SKM-1 (cell line): ENCODE measurements at regions not wholly inside any gene's neighbourhood (a gene's known extent, or its start where the extent isn't known, plus 50 kb on each side); places are given as distances from the start of the nearest gene placed in this dataset.
"Not testable (repeated sequence)": the region's sequence is repeated elsewhere in the genome, so short reads cannot be mapped to it uniquely, and the experiment has no call there.

Experiments
- DNase-seq: peaks from one replicate; lab custom pipeline; 2025; ENCODE audit not compliant: unreplicated experiment; lab: John Stamatoyannopoulos, UW

DNA sequence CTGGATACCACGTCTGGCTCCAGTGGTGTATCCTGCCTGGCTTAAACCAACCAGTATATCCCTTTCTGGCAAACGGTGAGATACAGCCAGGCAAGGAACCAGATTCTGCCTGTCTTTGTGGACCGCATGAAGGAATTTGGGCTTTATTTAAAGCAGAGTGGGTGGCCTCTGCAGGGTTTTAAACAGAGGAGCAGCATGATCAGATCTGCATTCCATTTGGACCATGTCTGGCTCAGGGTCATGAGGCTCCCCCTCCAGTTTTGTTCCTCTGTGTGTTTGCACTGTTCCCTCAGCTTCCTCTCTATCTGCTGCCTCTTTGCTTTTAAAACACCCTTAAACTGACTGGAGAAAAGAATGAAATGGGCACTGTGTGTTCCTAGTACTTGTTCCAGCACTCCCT is 195.0 kb downstream of the GIPC2 start:
- DNase-seq, result no peak

DNA sequence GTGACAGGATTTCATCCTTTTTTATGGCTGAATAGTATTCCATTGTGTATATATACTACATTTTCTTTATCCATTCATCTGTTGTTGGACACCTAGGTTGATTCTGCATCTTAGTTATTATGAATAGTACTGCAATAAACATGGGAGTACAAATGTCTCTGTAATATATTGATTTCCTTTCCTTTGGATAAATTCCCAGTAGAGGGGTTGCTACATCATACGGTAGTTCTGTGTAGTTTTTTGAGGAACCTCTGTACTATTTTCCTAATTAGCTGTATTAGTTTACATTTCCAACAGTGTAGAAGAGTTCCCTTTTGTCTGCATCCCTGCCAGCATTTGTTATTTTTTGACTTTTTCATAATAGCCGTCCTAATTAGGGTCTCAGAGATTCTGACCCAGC is 201.3 kb downstream of the GIPC2 start:
- no peak for DNase-seq

DNA sequence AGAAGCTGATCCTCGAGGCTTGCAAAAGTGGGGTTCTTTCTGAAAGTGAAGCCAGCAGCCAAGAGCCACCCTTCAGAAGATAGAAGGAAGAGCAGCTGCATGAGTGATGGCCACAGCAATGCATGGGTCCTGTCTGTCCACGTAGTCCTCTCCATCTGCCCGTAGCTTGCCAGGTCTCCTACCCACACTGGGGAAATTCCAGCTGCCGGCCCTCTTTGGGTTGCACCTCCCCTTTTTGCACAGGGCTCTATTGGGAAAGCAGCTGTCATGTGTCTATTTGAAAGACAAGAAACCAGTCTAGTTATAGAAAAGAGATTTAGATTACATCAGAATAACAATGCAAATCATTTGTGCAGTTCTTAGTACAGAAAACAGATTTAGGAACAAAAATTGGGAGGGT is 204.4 kb downstream of the GIPC2 start:
- DNase-seq, result no peak

DNA sequence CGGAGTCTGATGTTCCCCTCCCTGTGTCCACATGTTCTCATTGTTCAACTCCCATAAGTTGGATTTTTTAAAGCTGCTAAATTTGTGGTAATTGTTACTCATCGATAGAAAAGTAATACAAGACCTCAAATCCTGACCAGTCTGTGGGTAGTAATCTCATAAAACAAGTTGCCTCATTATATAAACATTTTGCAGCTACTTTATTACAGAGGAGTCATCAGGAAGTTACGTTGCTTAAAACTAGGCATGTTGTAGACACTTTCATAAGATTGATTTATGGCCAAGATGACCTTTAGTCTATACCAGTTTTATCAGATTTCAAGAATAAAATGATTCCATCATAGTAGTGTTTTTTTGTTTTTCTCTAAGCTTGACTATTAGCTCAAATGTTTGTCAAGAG is 208.8 kb downstream of the GIPC2 start:
- DNase-seq, result no peak

DNA sequence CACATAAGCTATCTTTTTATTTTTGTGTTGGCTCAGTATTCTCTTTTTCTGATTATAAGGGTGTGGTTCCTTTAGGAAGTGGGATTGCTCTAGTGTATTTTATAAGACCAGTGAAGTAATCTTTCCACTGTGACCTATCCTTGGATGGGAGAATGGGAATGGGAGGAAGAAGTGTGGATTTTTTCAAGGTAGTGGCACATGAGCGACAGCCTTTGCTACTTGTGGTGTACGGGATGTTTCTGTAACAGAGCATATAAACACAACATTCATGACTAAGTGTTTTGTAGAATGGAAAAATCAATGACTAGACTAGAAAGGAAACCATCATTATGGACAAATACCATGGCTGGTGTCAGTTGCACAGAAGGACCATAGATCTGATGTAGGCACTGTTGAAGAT is 209.6 kb downstream of the GIPC2 start:
- DNase-seq, result no peak

DNA sequence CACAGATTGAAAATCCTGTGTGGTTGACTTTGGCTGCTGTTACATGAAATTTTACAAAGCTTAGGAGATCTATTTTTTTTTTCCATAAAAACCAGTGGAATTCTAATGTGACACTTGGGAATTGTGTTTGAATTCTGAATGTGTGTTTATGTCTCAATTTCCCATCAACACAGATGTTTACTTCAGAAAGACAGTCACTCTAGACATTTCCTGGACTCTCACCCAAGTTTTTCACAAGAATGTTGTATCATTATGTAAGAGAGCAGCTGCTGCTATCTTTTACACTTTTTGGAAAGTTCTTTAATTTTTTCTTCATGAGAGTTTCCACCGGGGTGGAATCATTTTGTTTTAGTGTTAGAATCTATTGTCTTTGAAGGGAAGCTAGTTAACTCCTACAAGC is 210.1 kb downstream of the GIPC2 start:
- no peak for DNase-seq

DNA sequence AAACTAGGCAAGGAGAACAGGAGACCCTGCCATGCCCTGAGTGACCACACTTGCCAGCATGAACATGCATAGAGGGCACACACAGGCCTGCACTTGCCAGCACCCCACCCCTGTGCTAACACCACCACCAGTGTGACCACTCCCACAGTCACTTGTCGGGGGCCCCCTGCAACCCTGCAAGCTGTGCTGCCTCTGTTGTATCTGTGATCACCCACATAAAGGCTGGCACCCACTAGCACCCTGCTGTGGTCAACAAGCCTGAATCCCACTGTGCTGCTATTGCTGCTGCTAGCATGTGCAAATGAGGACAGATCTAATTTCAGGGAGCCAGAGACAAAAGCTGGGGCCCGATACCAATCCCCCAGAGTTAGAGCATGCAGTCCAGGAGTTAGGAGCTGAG is 217.7 kb downstream of the GIPC2 start:
- DNase-seq, result no peak

DNA sequence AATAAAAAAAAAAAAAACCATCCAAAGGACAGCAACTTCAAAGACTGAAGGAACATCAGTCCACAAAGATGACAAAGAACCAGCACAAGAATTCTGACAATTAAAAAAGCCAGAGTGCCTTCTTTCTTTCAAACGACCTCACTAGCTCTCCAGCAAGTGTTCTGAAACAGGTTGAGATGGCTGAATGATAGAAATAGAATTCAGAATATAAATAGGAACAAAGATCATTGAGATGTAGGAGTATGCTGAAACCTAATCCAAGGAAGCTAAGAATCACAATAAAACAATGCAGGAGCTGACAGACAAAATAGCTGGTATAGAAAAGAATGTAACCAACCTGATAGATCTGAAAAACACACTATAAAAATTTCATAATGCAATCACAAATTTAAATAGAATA is 218.2 kb downstream of the GIPC2 start:
- DNase-seq, result no peak

DNA sequence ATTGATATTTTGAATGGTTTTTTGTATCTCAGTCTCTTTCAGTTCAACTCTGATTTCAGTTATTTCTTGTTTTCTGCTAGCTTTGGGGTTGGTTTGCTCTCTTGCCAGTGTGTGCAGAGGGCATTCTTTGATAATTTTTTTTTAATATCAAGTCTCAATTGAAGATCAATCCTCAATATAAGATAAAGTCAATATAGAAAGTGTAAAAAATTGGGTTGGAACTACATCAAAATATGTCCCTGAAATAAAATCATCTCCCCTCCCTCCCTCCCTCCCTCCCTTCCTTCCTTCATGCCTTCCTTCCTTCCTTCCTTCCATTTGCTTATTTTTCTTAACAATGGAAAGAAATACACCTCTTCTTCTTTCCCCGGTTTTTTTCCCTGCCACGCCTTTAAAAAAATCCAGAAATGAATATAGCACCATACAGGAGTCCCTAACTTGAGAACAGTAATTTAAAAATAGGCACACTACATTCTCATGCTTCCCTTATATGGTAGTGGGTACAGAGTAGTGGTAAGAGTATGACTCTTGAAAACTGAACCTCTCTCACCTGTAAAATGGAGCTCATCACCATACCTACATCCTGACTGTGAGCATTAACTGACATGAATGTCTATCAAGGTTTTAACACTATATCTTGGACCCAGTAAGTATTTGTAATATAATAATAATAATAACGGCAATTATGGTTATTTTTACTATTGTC is 221.9 kb downstream of the GIPC2 start:
- DNase-seq, result no peak

DNA sequence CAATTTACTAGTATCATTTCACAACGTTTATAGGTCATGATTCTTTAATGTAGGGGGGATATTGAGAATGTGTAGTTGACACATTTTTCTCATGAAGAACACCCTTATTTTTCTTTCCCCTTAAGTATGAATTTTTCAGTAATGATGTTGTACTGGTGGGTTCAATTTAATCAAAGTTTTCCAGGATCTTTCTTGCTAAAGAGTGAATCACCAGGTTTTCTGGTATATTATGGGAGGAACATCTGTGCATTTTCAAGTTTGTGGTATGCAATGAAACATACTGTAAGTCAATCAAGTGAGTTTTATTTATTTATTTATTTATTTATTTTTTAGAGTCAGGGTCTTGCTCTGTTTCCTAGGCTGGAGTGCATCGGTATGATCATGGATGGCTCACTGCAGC is 221.2 kb upstream of the PTGFR start:
- no peak for DNase-seq

DNA sequence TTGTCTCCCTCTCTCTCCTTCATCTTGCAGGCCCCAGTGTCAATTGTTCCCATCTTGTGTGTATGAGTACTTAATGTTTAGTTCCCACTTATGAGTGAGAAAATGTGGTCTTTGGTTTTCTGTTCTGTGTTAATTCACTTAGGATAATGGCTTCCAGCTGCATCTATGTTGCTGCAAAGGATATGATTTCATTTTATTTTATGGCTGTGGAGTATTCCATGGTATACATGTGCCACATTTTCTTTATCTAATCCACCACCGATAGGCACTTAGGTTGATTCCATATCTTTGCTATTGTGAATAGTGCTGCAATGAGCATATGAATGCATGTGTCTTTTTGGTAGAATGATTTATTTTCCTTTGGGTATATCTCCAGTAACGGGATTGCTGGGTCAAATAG is 219.4 kb upstream of the PTGFR start:
- DNase-seq, result not testable (repeated sequence)

DNA sequence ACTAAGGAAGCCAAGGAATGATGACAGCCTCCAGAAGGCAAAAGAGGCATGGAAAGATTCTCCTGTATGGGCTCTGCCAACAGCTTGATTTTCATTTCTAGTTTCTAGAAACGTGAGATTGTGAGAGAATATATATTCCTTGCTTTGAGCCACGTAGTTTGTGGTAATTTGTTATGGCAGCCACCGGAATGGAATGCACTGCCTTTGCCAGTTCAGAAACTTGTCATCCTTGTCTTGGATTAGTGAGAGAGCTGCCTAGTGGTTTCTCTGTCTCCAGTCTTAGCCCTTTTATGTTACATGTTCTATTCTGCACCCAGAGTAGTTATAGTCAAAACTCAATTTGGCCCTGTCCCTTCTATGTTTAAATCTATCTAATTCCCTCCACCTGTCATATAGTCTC is 216.0 kb upstream of the PTGFR start:
- no peak for DNase-seq

DNA sequence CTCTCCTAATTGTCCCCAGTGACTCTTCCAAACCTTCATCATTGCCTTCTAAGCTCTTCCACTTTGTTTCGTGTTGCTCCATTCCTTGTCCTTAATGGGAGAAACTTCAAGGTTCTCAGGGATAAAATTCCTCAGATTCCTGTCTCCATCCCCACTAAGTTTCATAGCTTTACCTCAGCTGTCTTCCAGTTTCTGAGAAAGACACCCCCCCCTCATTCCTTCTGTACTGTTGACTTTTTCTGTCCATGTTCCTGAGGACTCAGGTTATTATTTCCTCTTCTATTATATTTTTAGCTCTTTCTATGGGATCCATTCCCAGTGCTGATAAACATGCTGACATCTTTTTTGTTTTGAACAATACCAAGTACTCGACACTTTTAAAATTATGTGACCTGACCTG is 215.3 kb upstream of the PTGFR start:
- no peak for DNase-seq

DNA sequence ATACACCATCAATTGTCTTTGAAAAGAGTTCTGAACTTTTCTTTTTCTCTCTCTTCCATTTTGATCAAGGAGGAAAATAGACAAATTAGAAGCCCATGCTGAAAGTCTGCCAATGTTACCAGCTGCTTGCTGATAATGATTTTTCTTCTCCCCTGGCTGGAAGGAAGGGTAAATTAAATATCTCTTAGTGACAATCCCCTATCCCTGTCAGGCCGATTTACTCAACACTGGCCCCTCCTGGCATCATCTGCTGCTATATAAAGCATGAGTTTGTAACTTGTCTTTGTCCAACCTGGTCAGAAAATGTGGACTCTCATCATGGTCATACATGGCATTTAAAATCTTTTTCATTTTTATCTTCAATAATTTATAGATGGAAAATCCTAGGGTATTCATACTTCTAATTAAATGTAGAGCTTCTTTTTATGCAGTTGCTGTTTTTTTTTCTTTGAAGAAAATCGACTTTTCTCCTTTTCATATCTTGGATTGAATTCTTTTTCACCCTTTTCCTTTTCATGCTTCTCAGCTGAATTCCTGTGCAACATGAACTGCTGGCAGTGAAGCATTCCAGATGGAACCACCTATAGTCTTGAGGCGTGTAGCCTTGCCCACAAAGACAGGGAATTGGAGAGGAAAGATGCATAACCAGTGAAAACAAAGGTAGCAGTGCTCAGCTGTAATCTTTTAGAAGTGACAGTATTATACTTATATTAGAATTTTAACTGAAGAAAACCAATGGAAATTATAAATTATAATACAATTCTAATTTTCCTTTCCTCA is 214.7 kb upstream of the PTGFR start:
- DNase-seq, result no peak

DNA sequence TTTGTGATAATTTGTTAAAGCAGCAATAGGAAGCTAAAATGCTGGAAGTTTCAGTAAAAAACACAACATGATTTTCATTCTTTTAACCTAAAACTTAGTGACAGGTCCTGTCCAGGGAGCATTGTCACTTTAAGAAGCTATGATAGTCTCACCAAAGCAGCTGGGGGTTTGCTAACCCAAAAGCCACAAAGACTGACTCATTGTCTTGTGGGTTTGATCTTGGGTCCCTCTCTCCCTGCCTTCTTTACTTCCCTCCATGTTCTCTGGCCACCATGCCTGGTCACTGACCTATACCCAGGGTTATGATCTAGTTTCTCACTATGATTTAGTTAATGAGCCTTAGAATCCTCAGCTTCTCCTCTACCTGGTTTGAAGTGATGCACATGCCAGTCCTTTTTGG is 213.5 kb upstream of the PTGFR start:
- DNase-seq, result peak; percentile 19

DNA sequence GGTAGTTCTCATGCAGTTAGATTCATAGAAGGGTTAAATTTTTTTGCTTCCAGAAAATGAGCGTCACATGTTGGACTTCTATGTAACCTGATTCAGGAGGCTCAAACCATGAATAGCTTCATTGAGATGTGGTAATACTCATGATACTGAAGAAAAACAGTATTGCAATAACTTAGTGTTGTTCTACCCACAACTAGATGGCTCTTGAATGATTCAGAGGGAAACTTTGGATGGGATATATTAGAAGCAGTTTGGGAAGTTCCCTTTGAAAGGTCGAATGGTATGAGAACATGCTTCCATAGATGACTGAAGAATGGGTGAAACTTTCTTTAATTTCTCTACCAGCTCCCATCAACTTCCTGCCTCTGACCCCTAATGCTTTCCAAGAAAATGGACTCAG is 211.7 kb upstream of the PTGFR start:
- DNase-seq, result no peak

DNA sequence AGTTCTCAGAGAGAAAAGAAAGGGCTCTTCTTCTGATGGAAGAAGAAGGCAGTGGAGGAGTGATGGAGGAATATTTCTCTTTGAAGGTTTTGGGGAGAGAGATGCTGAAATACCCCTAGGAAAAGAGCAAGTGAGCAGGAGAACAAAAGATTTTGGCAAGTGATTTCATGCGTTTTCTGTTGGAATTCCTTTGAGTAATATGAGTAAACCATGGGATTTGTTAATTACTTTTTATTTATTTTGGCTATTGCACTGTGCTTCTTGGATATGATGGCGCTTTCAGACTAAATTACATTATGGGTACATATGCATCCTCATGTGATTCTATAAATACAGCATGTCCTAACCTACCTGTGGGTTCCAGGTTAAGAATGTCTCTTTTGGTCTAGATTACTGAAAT is 210.1 kb upstream of the PTGFR start:
- no peak for DNase-seq

DNA sequence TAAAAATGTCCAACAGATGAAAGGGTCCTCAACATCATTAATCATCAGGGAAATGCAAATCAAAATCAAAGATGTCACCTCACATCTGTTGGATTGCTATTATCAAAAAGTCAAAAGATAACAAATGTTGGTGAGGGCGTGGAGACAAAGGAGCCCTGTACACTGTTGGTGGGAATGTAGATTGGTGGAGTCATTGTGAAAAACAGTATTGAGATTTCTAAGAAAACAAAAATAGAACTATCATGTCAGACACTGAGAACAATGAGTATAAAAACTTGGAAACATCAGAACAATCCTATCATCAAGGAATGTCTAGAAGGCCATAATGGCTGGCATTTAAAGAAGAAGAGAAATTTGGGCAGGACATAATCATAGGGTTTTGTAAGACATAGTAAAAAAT is 209.2 kb upstream of the PTGFR start:
- no peak for DNase-seq

DNA sequence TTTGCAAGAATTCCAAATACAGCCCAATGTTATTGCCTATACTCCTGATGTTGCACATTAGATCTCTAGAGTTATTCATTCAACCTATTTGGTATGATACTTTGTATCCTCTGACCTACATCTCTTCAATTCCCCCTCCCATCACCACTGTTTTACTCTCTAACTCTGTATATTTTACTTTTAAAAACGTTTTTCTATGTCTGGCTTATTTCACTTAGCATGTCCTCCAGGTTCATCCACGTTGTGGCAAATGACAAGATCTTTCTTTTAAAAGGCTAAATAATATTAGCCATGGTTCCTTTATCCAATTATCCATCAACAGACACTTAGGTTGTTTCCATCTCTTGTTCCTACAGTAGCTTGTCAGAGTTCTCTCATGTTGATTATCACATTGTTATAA is 207.1 kb upstream of the PTGFR start:
- no peak for DNase-seq

DNA sequence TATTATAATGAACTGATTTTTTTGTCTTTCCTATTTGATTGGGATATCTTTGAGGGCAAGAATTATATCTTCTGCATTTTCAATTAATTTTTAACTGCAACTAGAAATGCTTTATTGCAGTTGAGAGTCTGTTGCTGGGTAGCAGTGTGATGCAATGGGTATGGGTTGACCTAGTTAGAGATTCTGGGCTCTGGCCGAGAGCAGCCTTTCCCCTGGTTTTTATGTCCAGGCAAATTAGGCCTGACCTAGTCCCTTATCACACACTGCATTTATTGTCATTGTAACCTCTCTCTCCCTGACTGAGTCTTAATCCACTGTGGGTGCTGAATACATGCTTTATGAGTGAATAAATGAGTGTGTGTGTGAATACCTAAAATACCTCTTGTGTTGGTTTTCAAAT is 206.4 kb upstream of the PTGFR start:
- DNase-seq, result no peak

DNA sequence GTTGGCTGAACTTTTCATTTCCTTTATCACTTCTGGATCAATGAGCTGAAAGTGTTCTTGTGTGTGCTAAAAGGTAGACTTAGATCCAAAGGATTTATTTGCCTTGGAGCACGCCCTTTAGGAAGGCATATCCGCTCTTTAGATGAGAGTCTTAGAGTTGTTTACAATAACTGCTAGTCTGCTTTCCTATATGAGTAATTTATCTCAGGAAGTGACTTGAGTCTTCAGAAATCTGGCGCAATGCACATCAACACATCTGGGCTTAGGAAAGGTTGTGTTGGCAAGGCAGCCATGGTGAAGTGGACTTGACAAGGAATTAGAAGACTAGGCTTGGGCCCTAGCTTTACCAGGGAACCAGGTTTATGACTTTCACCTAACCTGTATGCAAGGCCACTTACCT is 204.1 kb upstream of the PTGFR start:
- no peak for DNase-seq

DNA sequence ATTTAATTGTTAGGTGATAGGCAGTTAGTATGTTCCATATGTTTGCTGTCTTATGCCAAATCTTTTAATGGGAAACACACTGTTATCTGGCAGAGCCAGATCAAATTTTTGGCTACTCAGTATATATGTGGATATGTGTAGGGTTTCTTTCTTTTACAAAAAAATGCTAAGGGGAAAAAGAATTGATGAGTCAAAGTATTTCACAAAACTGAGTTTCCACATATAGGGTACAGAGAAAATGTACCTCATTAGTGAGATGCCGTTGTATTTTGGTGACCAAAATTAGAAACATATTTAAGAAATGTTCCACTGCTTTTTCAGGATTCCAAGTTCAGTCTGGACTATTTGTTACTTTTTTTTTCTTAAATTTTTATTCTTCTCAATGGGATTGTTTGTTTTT is 201.2 kb upstream of the PTGFR start:
- no peak for DNase-seq

DNA sequence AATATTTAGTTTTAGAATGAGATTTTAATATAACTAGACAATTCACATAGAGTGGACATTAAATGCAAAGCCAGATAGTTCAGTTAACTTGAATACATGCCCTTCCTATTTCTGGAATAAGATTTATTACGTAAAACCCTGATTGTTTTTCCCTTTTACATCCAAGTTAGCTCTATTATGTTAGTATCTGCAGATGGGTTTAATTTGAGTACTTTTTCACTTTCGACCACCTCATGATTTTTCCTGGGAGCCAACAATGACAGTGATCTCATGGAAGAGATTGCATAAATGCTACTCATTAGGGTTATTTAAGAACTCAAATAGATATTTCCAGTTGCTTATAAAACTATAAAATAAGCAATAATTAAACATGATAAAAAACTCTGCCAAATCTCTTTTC is 199.4 kb upstream of the PTGFR start:
- DNase-seq, result no peak
